Sigmoid colon (tissue), 4 donors: ENCODE measurements at regions not wholly inside any gene's neighbourhood (a gene's known extent, or its start where the extent isn't known, plus 50 kb on each side); places are given as distances from the start of the nearest gene placed in this dataset.

Experiments used
- CTCF ChIP-seq, 4 experiments: fragments of 450-650 bp in 3 of 4; fragments of 200-600 bp in 1 of 4; IDR thresholded peaks; one replicate each; pipeline ENCODE4 v1.5.1; 2016 to 2019; ENCODE audit warnings: antibody characterized with exemption in 4 of 4, mild to moderate bottlenecking in 3 of 4, moderate library complexity in 2 of 4
- EP300 ChIP-seq, 4 donors: sonication (generic); formaldehyde crosslinking; IDR thresholded peaks; one replicate each; pipeline ENCODE4 v1.6.1; 2017; ENCODE audit warnings: antibody characterized with exemption in 4 of 4
- POLR2A ChIP-seq, 2 donors: fragments of 450-650 bp; IDR thresholded peaks; one replicate each; pipeline ENCODE4 v1.6.1; 2016; ENCODE audit warnings: antibody characterized with exemption in 2 of 2, mild to moderate bottlenecking in 2 of 2, moderate library complexity in 2 of 2
- POLR2AphosphoS5 ChIP-seq, 4 donors: sonication (generic); formaldehyde crosslinking; IDR thresholded peaks; one replicate each; pipeline ENCODE4 v1.6.1; 2017; ENCODE audit warnings: antibody characterized with exemption in 4 of 4

- TF ChIP-seq CTCF (IDR thresholded peaks at IDR 0.05) (no peak), POLR2A (IDR thresholded peaks at IDR 0.05) (no peak), EP300 (IDR thresholded peaks at IDR 0.05) (no peak), POLR2AphosphoS5 (IDR thresholded peaks at IDR 0.05) (no peak)
Measured at GRCh38 chr6:163719028-163719742, 304.7 kb downstream of the QKI start.
